Colon (tissue), 2 donors: ENCODE measurements at regions not wholly inside any gene's neighbourhood (a gene's known extent, or its start where the extent isn't known, plus 50 kb on each side); places are given as distances from the start of the nearest gene placed in this dataset.
"Not testable (repeated sequence)": the region's sequence is repeated elsewhere in the genome, so short reads cannot be mapped to it uniquely, and the experiment has no call there.

Source experiments
- FAIRE-seq: peaks from 2 replicates; lab custom pipeline; 2012; peaks lifted over from hg19 to GRCh38; lab: Jason Lieb, UNC
- donor health status: control.
- donor health status: control.

DNA sequence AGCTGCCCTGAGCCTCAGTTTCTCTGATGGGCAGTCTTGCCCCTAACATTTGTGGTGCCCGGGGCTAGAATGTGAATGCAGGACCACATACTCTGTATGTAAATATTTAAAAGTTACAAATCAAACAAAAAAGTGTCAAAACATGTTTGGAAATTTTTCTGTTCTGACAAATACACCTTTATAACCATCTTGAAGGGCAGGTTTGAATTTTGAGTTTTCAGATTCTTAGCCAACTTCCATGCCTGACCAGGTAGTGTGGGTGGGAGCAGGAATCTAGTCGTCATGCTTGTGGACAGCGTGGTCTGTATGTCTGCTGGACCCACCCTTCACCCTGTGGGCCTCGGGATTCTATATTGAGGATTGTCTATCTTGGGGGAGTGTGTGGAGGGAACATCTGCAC, 325.1 kb downstream of the SOX4 start:
- FAIRE-seq, result no peak

GRCh38 chr6:21922086-21922485, 328.5 kb downstream of the SOX4 start:
- no peak for FAIRE-seq

GRCh38 chr6:21924002-21924401, 330.5 kb downstream of the SOX4 start:
- FAIRE-seq, result no peak

GRCh38 chr6:21928827-21929226, 335.3 kb downstream of the SOX4 start:
- no peak for FAIRE-seq

DNA sequence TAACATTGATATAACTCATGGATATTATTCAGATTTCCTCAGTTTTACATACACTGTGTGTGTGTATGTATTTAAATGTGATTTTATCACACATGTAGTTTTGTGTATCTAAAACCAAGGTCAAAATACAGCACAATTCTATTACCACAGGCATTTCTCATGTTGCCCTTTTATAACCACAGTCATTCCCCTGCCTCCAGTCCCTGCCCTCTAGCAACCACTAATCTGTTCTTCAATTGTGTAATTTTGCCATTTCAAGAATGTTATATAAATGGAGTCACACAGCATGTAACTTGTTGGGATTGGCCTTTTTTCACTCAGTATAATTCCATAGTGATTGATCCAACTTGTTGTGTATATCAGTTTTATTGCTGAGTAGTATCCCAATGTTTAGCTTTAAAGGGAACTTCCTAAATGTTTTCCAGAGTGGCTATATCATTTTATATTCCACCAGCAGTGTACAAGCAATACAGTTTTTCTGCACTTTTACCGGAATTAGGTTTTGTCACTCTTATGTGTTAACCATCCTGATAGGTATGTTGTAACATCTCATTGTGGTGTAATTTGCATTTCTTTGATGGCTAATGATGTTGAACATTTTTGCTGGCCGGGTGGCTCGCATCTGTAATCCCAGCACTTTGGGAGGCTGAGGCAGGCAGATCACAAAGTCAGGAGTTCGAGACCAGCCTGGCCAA, 338.2 kb downstream of the SOX4 start:
- FAIRE-seq, result no peak

- FAIRE-seq, result no peak
These were observed 339.8 kb downstream of the SOX4 start for GRCh38 chr6:21933351-21933750.

GRCh38 chr6:21935142-21935541, 341.6 kb downstream of the SOX4 start:
- FAIRE-seq, result peak; percentile 14

- FAIRE-seq, result no peak
These were observed 342.0 kb downstream of the SOX4 start for GRCh38 chr6:21935561-21936028.

- FAIRE-seq, result no peak
These were observed 343.9 kb downstream of the SOX4 start for GRCh38 chr6:21937466-21937865.

DNA sequence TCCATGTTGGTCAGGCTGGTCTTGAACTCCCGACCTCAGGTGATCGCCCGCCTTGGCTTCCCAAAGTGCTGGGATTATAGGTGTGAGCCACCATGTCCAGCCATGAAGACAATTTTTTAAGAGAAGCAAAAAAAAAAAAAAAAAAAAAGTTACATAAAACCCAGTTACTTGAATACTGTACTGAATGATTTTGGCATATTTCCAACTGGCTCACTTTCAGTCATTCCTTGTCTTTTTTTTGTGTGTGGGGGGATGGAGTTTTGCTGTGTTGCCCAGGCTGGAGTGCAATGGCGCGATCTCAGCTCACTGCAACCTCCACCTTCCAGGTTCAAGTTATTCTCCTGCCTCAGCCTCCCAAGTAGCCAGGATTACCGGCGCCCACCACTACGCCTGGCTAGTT, 345.5 kb downstream of the SOX4 start:
- not testable (repeated sequence) for FAIRE-seq

DNA sequence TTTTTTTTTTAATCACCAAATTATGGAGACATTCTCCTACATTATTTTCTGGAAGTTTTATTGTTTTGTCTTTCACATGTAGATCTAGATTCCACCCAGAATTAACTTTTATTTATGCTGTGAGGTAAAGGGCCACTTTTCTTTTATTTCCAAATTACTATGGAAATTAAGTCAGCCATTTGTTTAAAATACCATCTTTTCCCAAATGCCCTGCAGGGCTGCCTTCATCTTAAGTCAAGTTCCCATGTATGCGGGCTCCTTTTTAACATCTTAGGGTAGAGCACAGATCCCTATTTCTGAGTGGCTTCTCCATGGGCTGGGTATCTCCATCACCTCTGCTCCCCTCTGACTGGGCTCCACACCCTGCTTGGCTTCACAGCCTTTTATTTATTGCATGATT, 348.4 kb downstream of the SOX4 start:
- no peak for FAIRE-seq

- FAIRE-seq, result no peak
These were observed 349.3 kb downstream of the SOX4 start for GRCh38 chr6:21942897-21943296.

GRCh38 chr6:21946298-21946783, 350.5 kb downstream of the PRL start:
- FAIRE-seq, result no peak

GRCh38 chr6:21947227-21947626, 349.6 kb downstream of the PRL start:
- not testable (repeated sequence) for FAIRE-seq

GRCh38 chr6:21947731-21948386, 349.0 kb downstream of the PRL start:
- no peak for FAIRE-seq

GRCh38 chr6:21949211-21949801, 347.5 kb downstream of the PRL start:
- no peak for FAIRE-seq

DNA sequence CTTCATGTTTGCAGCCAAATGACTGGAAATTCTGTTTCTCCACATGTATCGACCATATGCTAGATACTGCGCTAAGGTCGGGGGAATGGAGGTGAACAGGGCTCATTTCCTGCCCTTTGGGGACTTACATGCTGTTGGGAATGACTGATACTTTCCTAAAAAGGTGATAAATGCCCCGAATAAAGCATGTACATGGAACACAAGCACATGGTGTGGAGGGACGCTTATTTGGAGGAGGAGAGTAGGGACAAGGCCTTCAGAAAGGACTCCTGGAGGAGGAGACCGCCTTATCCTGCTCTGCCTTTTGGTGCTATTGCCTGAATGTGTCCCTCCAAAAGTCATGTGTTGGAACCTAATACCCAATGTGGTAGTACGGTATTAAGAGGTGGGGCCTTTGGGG, 344.5 kb downstream of the PRL start:
- no peak for FAIRE-seq

GRCh38 chr6:21953831-21954801, 342.7 kb downstream of the PRL start:
- no peak for FAIRE-seq

- no peak for FAIRE-seq
These were observed 341.7 kb downstream of the PRL start for GRCh38 chr6:21955053-21955595.

DNA sequence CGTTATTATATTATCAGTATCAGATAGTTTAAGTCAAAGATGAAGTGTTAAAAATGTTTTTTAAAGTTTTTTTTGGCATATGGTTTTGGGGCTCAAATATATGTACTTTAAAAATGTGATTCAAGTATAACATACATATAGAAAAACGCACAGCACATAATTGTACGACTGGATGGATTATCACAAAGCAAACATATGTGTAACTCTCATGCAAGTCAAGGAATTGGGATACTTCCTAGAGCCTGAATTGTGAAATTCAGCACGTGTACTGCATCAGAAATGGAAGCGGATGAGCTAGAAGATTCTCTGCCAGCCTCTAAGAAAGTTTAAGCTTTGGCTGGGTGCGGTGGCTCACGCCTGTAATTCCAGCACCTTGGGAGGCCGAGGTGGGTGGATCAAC, 340.9 kb downstream of the PRL start:
- FAIRE-seq, result no peak

DNA sequence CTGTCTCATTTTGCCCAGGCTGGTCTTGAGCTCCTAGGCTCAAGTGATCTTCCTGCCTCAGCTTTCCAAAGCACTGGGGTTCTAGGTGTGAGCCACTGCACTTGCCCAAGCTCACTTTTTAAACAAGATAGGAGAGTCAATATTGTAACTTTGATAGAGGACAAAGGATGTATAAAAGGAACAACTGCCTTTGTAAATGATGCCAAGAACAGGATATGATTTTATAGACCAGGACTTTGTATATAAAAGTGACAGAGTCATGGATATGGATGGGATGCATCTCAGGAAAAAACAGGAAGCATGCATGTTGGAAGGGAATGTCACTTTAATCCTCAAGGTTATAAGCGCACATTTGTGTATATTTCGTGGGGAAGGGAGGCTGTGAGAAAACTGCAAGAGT, 338.4 kb downstream of the PRL start:
- FAIRE-seq, result no peak

GRCh38 chr6:21961226-21961625, 335.6 kb downstream of the PRL start:
- no peak for FAIRE-seq
